Thymus (tissue), 11 donors: ENCODE measurements at regions not wholly inside any gene's neighbourhood (a gene's known extent, or its start where the extent isn't known, plus 50 kb on each side); places are given as distances from the start of the nearest gene placed in this dataset.

Source experiments
- DNase-seq, 9 donors: peaks; one replicate each; pipeline ENCODE4 v3.0.0-alpha.2; 2013; ENCODE audit warnings: low spot score in 9 of 9, low read depth in 6 of 9, missing footprints in 1 of 9
- H3K27ac ChIP-seq, 2 donors: one replicate each; pipeline ENCODE4 v1.5.1; 2013; ENCODE audit warnings: control low read depth in 1 of 2, low read depth in 1 of 2, low read length in 1 of 2, mild to moderate bottlenecking in 1 of 2, moderate library complexity in 1 of 2
- H3K27me3 ChIP-seq, 2 donors: one replicate each; pipeline ENCODE4 v1.5.1; 2013; ENCODE audit warnings: low read length in 1 of 2; ENCODE audit not compliant: control insufficient read depth in 2 of 2, insufficient read depth in 1 of 2
- H3K36me3 ChIP-seq, 2 donors: one replicate each; pipeline ENCODE4 v1.5.1; 2013; ENCODE audit warnings: low read length in 1 of 2, mild to moderate bottlenecking in 1 of 2, moderate library complexity in 1 of 2; ENCODE audit not compliant: control insufficient read depth in 2 of 2, insufficient read depth in 2 of 2
- H3K4me1 ChIP-seq, 2 donors: one replicate each; pipeline ENCODE4 v1.5.1; 2013; ENCODE audit warnings: low read length in 2 of 2; ENCODE audit not compliant: control insufficient read depth in 2 of 2, insufficient read depth in 2 of 2
- H3K4me3 ChIP-seq, 2 donors: one replicate each; pipeline ENCODE4 v1.5.1; 2013; ENCODE audit warnings: low read length in 2 of 2, control low read depth in 1 of 2, mild to moderate bottlenecking in 1 of 2
- H3K9me3 ChIP-seq, 2 donors: one replicate each; pipeline ENCODE4 v1.5.1; 2013; ENCODE audit warnings: low read length in 1 of 2, mild to moderate bottlenecking in 1 of 2; ENCODE audit not compliant: control insufficient read depth in 2 of 2, insufficient read depth in 1 of 2
- WGBS: extraction: QIAGEN DNeasy Blood & Tissue Kit; methylation state at CpG from one replicate; pipeline ENCODE4 v1.1.7; 2013; 5-methylcytosine and 5-hydroxymethylcytosine counted together
- donor health status: healthy.

DNA sequence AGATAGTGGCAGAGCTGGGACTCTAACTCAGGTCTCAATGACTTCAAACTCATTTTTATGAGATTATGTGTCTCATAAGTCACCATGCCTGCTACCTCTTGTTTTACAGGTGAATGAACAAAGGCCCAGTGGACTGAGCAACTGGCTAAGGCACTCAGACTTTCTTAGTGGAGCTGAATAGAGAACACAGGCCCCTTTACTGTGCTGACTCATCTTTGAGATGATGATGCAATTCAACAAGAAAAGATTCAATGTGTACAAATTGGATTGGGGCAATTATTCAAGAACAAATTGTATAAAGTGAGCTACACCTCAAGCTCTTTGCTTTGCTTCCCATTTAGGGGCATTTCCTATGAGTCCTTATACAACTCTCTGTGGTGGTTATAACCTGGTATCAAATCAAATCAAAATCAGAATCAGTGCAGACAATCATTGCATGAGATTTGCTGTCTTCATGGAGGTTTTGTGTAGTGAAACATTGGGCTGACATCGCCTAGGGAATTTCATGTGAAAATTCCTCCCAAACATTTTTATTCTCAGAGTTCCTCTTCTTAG lies 84.3 kb upstream of the PPP2R2B start:
- no peak overlapping the region for H3K4me3 ChIP-seq
- no peaks in the 10 kb centered on the region for H3K27me3 ChIP-seq
- WGBS, result 98% methylated on average over 1 of the region's 1 CpG
- no peaks in the 10 kb centered on the region for H3K4me1 ChIP-seq
- H3K9me3 ChIP-seq, result no peaks in the 10 kb centered on the region
- no peaks in the 10 kb centered on the region for H3K36me3 ChIP-seq
- DNase-seq, result no peak
- H3K27ac ChIP-seq, result no peak overlapping the region

DNA sequence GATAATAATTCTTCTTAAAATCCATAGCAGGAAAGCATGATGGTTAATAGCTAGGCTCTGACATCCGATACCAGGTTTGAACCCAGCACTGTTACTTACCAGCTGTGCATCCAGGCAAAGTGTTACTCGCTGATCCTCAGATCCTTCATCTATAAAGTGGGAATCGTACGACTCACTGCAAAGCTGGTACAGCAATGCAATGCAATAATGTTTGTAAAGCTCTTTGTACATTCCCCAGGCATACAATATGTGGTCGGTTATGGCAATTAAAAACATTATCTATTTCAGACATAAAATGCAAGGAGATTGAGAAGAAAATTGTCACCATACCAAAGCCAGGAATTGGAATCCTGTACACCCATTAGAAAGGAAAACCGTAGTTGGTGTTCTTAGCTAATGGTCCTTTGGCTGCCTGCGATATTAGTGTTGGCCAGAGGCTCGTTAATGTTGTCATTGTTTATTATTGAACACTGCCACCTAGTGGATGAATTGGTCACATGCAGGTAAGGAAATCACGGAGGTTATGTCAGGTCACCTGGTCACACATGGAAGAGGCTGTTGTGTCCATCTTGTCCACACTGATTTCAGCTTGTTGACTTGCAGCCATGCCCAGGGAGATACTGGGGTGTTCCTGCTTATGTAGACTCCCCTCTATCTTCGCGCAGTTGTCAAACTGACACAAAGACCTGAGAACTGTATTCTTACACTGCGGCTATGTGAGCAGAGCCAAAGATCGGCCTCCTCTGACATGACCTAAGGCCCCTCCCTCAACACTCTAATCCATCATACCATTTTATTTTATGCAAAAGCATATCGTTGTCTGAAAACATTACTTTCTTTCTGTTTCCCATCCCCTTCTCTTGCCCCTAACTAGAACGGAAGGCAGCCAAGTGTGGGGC lies 87.5 kb upstream of the PPP2R2B start:
- H3K36me3 ChIP-seq, result no peaks in the 10 kb centered on the region
- no peak overlapping the region for H3K27ac ChIP-seq
- 51% methylated on average over 15 of the region's 15 CpGs for WGBS
- no peaks in the 10 kb centered on the region for H3K27me3 ChIP-seq
- no peak overlapping the region for H3K4me3 ChIP-seq
- peak; percentile 6 to 62 (median 34) for DNase-seq
- H3K4me1 ChIP-seq, result no peaks in the 10 kb centered on the region
- H3K9me3 ChIP-seq, result no peaks in the 10 kb centered on the region

DNA sequence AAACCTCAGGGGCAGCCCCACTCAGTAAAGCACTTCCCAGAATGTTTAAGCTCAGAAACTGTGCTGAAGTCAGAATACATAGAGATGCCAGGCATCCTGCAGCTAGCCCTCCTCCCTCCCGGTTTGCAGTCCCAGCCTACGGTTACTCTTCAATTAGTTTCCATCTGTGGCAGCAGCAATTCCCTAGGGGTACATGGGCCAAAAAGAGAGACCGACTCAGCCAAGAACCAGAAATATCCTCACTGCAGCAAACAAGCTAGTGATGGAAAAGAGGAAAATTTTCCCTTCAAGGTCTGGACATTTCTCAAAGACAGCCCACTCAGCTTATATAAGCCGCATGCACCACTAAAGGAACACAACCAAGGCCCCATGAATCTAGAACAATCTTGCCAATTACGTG lies 89.1 kb upstream of the PPP2R2B start:
- H3K9me3 ChIP-seq, result no peaks in the 10 kb centered on the region

DNA sequence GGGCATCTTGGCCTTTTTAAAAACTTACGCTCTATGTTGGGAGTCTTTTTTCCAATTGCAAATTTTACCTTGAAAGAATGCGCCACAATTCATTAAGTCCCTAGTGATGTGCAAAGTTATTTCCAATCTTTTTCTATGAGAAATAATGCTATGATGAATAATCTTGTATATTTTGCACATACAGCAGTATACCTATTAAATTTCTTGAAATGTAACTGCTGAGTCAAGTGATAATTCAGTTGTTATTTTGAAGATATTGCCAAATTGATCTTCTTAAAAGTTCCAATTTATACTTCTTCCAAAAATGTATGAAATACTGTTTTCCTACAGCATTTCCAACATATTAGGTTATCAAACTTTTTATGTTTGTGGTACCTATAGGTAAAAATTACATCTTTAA lies 92.8 kb upstream of the PPP2R2B start:
- Histone ChIP-seq H3K4me3 (no peak overlapping the region), H3K27ac (no peak overlapping the region), H3K36me3 (no peaks in the 10 kb centered on the region), H3K4me1 (no peaks in the 10 kb centered on the region), H3K27me3 (no peaks in the 10 kb centered on the region), H3K9me3 (no peaks in the 10 kb centered on the region)
- no peak for DNase-seq
- WGBS, result 99% methylated on average over 2 of the region's 2 CpGs

More for the DNA sequence above, 89.1 kb upstream of the PPP2R2B start:
- Histone ChIP-seq H3K27me3 (no peaks in the 10 kb centered on the region), H3K27ac (no peak overlapping the region), H3K36me3 (no peaks in the 10 kb centered on the region), H3K4me3 (no peak overlapping the region), H3K4me1 (no peaks in the 10 kb centered on the region)
- DNase-seq, result no peak
- 93% methylated on average over 5 of the region's 5 CpGs for WGBS

DNA sequence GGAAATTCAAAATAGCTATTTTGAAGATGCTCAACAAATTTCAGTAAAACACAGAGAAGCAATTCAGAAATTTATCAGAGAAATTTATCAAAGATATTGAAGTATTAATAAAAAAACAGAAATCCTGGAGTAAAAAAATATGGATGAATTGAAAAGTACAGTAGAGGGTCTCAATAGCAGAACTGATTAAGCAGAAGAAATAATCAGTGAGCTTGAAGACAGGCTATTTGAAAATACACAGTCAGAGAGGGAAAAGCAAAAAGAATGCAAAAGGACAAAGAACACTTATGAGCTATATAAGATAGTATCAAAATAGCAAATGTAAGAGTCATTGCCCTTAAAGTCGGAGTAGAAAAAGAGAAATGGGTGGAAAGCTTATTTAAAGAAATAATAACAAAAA lies 107.9 kb upstream of the PPP2R2B start:
- no peaks in the 10 kb centered on the region for H3K9me3 ChIP-seq
- WGBS, result 91% methylated on average over 1 of the region's 1 CpG
- DNase-seq, result no peak
- H3K4me1 ChIP-seq, result no peaks in the 10 kb centered on the region
- no peaks in the 10 kb centered on the region for H3K36me3 ChIP-seq
- H3K27me3 ChIP-seq, result no peaks in the 10 kb centered on the region
- no peak overlapping the region for H3K27ac ChIP-seq
- H3K4me3 ChIP-seq, result no peak overlapping the region

DNA sequence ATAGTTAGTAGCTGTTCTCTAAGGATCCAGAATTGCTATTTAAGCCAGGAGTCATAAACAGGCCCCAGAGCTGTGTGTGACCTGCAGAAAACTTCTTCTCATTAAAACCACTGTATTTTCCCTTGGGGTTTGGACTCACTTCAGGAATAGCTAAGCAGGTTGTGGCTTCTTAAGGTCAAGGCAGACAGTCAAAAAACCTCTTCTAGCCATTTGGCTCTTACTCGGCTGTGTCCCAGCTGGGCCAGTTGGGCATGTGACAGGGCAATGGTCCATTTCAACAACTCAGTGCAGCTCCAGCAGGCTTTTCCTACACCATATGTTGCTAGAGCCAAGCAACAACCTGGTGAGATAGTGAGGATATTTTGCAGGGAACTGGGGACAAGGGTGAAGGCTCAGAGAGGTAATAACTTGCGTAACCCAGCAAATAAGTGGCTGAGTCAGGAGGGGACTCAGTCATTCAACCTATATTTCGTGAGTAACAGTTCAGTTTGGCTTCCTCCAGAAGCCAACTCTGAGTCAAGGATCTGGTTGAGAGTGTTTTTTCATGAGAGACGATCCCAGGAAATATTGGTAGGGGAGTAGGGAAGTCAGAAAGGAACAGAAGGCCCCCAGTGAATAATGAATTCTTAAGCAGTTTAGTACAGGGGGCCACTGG lies 115.4 kb upstream of the PPP2R2B start:
- DNase-seq, result no peak
- WGBS, result 75% methylated on average over 4 of the region's 4 CpGs
- Histone ChIP-seq H3K9me3 (no peaks in the 10 kb centered on the region), H3K4me3 (no peak overlapping the region), H3K4me1 (no peaks in the 10 kb centered on the region), H3K27me3 (no peaks in the 10 kb centered on the region), H3K36me3 (no peaks in the 10 kb centered on the region), H3K27ac (no peak overlapping the region)

DNA sequence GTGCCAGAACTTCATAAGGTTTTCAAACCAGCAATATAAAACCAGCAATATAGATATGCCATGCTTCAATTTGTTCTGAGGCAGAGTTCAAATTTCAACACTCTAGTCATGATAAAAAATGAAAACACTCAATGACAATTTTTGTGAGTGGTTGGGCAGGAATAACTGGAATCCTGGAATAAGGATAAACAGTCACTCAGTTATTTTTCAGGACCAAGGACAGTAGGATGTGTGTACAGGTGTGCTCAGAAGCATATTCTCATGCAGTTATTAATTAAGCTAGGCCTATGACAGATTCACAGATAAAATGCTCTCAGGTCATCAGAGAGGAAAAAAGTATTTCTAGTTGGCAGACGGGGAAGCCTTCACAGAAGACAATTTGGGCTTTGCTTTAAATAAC lies 117.3 kb upstream of the PPP2R2B start:
- WGBS, result 85% methylated on average over 1 of the region's 1 CpG
- H3K27ac ChIP-seq, result no peak overlapping the region
- DNase-seq, result no peak
- H3K4me3 ChIP-seq, result no peak overlapping the region
- no peaks in the 10 kb centered on the region for H3K4me1 ChIP-seq
- no peaks in the 10 kb centered on the region for H3K9me3 ChIP-seq
- no peaks in the 10 kb centered on the region for H3K36me3 ChIP-seq
- no peaks in the 10 kb centered on the region for H3K27me3 ChIP-seq

DNA sequence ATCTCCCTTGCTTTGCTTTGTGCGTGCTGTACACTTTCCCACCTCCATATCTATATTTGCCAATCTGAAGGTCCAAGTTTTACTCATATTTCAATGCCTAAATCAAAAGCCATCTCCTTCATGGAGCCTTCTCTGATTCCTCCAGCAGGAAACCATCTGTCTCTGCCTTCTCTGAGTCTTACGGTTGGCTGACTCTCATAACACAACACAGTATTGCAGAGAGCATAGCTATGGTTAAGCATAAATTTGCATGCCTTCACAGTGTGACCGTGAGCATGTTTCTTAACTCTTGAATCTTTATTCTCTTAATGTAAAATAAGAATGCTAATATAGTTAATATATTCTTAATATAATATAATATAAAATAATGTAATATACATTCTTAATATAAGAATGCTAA lies 136.8 kb upstream of the PPP2R2B start:
- Histone ChIP-seq H3K4me3 (no peak overlapping the region), H3K36me3 (no peaks in the 10 kb centered on the region), H3K27me3 (no peaks in the 10 kb centered on the region), H3K4me1 (no peaks in the 10 kb centered on the region), H3K9me3 (no peaks in the 10 kb centered on the region), H3K27ac (no peak overlapping the region)
- WGBS, result 96% methylated on average over 3 of the region's 3 CpGs
- no peak for DNase-seq

DNA sequence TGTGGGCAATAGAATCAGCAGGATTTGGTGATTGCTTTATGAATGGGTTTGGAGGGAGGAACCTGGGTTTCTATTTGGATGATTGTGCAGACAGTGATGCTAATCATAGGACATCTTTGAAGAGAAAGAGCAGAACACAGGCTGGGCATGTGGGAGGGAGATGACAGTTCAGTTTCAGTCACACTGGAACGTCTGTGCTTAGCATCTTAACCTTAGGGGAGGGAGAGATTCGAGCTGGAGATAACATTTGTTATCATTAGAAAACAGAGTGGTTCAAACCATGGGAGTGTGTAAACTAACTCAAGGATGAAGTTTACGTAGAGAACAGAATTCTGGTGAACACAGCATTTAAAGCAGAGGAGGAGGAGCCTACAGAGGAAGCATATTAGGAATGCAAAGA lies 138.6 kb upstream of the PPP2R2B start:
- H3K36me3 ChIP-seq, result no peaks in the 10 kb centered on the region
- H3K27ac ChIP-seq, result no peak overlapping the region
- no peaks in the 10 kb centered on the region for H3K4me1 ChIP-seq
- DNase-seq, result no peak
- H3K9me3 ChIP-seq, result no peaks in the 10 kb centered on the region
- H3K4me3 ChIP-seq, result no peak overlapping the region
- 34% methylated on average over 3 of the region's 3 CpGs for WGBS
- no peaks in the 10 kb centered on the region for H3K27me3 ChIP-seq
